ENCODE measurements at regions not wholly inside any gene's neighbourhood (a gene's known extent, or its start where the extent isn't known, plus 50 kb on each side); places are given as distances from the start of the nearest gene placed in this dataset.
A peak's percentile ranks its signal among the peaks of the same experiment; 100 is the strongest.

GRCh38 chr5:62779010-62779422 lies 200.4 kb downstream of the LRRC70 start:
- TF ChIP-seq POLR2AphosphoS5 (IDR thresholded peaks at IDR 0.05): no peak
- TF ChIP-seq, protein P1, sequence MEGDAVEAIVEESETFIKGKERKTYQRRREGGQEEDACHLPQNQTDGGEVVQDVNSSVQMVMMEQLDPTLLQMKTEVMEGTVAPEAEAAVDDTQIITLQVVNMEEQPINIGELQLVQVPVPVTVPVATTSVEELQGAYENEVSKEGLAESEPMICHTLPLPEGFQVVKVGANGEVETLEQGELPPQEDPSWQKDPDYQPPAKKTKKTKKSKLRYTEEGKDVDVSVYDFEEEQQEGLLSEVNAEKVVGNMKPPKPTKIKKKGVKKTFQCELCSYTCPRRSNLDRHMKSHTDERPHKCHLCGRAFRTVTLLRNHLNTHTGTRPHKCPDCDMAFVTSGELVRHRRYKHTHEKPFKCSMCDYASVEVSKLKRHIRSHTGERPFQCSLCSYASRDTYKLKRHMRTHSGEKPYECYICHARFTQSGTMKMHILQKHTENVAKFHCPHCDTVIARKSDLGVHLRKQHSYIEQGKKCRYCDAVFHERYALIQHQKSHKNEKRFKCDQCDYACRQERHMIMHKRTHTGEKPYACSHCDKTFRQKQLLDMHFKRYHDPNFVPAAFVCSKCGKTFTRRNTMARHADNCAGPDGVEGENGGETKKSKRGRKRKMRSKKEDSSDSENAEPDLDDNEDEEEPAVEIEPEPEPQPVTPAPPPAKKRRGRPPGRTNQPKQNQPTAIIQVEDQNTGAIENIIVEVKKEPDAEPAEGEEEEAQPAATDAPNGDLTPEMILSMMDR (IDR thresholded peaks at IDR 0.05): peak; percentile 29 to 52

All from suprapubic skin (tissue), 3 donors.